ENCODE measurements at regions not wholly inside any gene's neighbourhood (a gene's known extent, or its start where the extent isn't known, plus 50 kb on each side); places are given as distances from the start of the nearest gene placed in this dataset.

DNA sequence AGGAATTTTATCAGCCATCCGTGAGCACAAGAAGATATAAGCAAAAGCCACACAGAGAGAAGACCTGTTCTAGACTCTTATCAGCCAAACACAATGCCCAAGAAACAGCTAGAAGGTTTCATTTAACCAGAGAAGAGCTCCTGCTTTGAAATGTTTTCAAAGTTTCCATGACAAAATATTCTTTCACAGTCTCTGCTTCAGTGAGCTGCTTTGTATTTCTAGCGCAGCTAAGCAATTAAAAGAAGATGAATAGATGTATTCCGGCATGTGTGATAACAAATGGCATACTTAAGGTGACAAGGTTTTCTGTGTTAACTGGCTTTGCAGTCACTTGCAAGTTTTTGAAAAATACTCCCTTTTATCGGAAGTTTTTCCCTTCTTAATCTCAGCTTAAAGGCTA lies 78.9 kb upstream of the NXPH1 start:
- TF ChIP-seq CTCF (IDR thresholded peaks at IDR 0.05) = no peak
- no peak for TF ChIP-seq YY1 (IDR thresholded peaks at IDR 0.05; ENCODE audit: low read depth)
- no peak for TF ChIP-seq REST (IDR thresholded peaks at IDR 0.05; ENCODE audit: low read depth, low read length)
- no peak for TF ChIP-seq EZH2phosphoT487 (IDR thresholded peaks at IDR 0.05; ENCODE audit: borderline replicate concordance, low read depth)
- no peak for TF ChIP-seq FOXJ3 (CRISPR knock-in tag; IDR thresholded peaks at IDR 0.05)
- no peak for TF ChIP-seq FOXM1 (IDR thresholded peaks at IDR 0.05; ENCODE audit: low read depth)
- no peak for TF ChIP-seq RAD21 (IDR thresholded peaks at IDR 0.05; ENCODE audit: low read length)
- no peak for TF ChIP-seq RFX5 (IDR thresholded peaks at IDR 0.05; ENCODE audit: low read length)
- TF ChIP-seq, protein P1, sequence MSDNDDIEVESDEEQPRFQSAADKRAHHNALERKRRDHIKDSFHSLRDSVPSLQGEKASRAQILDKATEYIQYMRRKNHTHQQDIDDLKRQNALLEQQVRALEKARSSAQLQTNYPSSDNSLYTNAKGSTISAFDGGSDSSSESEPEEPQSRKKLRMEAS (IDR thresholded peaks at IDR 0.05; ENCODE audit: low read depth) = no peak
- TF ChIP-seq CHD2 (IDR thresholded peaks at IDR 0.05; ENCODE audit: low read length, partially characterized antibody) = no peak
- no peak for TF ChIP-seq SMC3 (IDR thresholded peaks at IDR 0.05; ENCODE audit: low read depth, low read length)
- TF ChIP-seq RCOR1 (IDR thresholded peaks at IDR 0.05; ENCODE audit: low read length) = no peak
